HG03066 (cell line): ENCODE measurements at regions not wholly inside any gene's neighbourhood (a gene's known extent, or its start where the extent isn't known, plus 50 kb on each side); places are given as distances from the start of the nearest gene placed in this dataset.
"Not testable (repeated sequence)": the region's sequence is repeated elsewhere in the genome, so short reads cannot be mapped to it uniquely, and the experiment has no call there.

Source experiments
- ATAC-seq: cut with Tn5 transposase; IDR thresholded peaks from one replicate; pipeline ENCODE4 v1.9.1; 2021; ENCODE audit warnings: low read depth; ENCODE audit not compliant: unreplicated experiment

- ATAC-seq = no peak
Observed at GRCh38 chr15:75100679-75101078, 77.3 kb downstream of the PPCDC start.

- ATAC-seq = peak; percentile 61
Observed at GRCh38 chr15:75104804-75105557, 81.6 kb downstream of the PPCDC start.

GRCh38 chr15:75107516-75107907 lies 84.1 kb downstream of the PPCDC start:
- no peak for ATAC-seq

- no peak for ATAC-seq
Observed at GRCh38 chr15:75107908-75108838, 84.8 kb downstream of the PPCDC start.

GRCh38 chr15:75109021-75109735 lies 85.8 kb downstream of the PPCDC start:
- no peak for ATAC-seq

- no peak for ATAC-seq
Observed at GRCh38 chr15:75109736-75110130, 86.3 kb downstream of the PPCDC start.

- no peak for ATAC-seq
Observed at GRCh38 chr15:75112278-75112847, 89.0 kb downstream of the PPCDC start.

- peak; percentile 61 for ATAC-seq
Observed at GRCh38 chr15:75112848-75113492, 88.7 kb upstream of the C15orf39 start.

- no peak for ATAC-seq
Observed at GRCh38 chr15:75114327-75114726, 87.4 kb upstream of the C15orf39 start.

- no peak for ATAC-seq
Observed at GRCh38 chr15:75114796-75115195, 86.9 kb upstream of the C15orf39 start.

- ATAC-seq = not testable (repeated sequence)
Observed at GRCh38 chr15:75115411-75115913, 86.2 kb upstream of the C15orf39 start.

GRCh38 chr15:75116143-75116542 lies 85.5 kb upstream of the C15orf39 start:
- not testable (repeated sequence) for ATAC-seq

- ATAC-seq = no peak
Observed at GRCh38 chr15:75117993-75118392, 83.7 kb upstream of the C15orf39 start.

- not testable (repeated sequence) for ATAC-seq
Observed at GRCh38 chr15:75119312-75119711, 82.4 kb upstream of the C15orf39 start.

- no peak for ATAC-seq
Observed at GRCh38 chr15:75121491-75121890, 80.2 kb upstream of the C15orf39 start.

- ATAC-seq = no peak
Observed at GRCh38 chr15:75123395-75123794, 78.3 kb upstream of the C15orf39 start.

- ATAC-seq = not testable (repeated sequence)
Observed at GRCh38 chr15:75124278-75124677, 77.4 kb upstream of the C15orf39 start.

- ATAC-seq = no peak
Observed at GRCh38 chr15:75125935-75126334, 75.7 kb upstream of the C15orf39 start.

GRCh38 chr15:75126864-75127580 lies 74.7 kb upstream of the C15orf39 start:
- ATAC-seq = no peak
